ENCODE measurements at regions not wholly inside any gene's neighbourhood (a gene's known extent, or its start where the extent isn't known, plus 50 kb on each side); places are given as distances from the start of the nearest gene placed in this dataset.
A peak's percentile ranks its signal among the peaks of the same experiment; 100 is the strongest.

- no peak for DNase-seq (ENCODE audit: low read depth in 4 of 4, low spot score in 3 of 4)
These were observed 203.0 kb upstream of the CD96 start for GRCh38 chr3:111339017-111339416.

GRCh38 chr3:111351334-111351733, 190.7 kb upstream of the CD96 start:
- DNase-seq (ENCODE audit: low read depth in 4 of 4, low spot score in 3 of 4) = no peak

GRCh38 chr3:111352585-111352984, 189.4 kb upstream of the CD96 start:
- DNase-seq (ENCODE audit: low read depth in 4 of 4, low spot score in 3 of 4) = no peak

GRCh38 chr3:111359261-111360030, 182.6 kb upstream of the CD96 start:
- DNase-seq (ENCODE audit: low read depth in 4 of 4, low spot score in 3 of 4) = no peak

- DNase-seq (ENCODE audit: low read depth in 4 of 4, low spot score in 3 of 4) = peak in 3 of 4 donors; percentile 6 to 41 (median 18)
These were observed 179.5 kb upstream of the CD96 start for GRCh38 chr3:111362381-111363009.

GRCh38 chr3:111366515-111366914, 175.5 kb upstream of the CD96 start:
- no peak for DNase-seq (ENCODE audit: low read depth in 4 of 4, low spot score in 3 of 4)

GRCh38 chr3:111368056-111368455, 173.9 kb upstream of the CD96 start:
- no peak for DNase-seq (ENCODE audit: low read depth in 4 of 4, low spot score in 3 of 4)

- no peak for DNase-seq (ENCODE audit: low read depth in 4 of 4, low spot score in 3 of 4)
These were observed 172.0 kb upstream of the CD96 start for GRCh38 chr3:111369958-111370357.

GRCh38 chr3:111373239-111373638, 168.8 kb upstream of the CD96 start:
- DNase-seq (ENCODE audit: low read depth in 4 of 4, low spot score in 3 of 4) = no peak

GRCh38 chr3:111373861-111374260, 168.1 kb upstream of the CD96 start:
- DNase-seq (ENCODE audit: low read depth in 4 of 4, low spot score in 3 of 4) = no peak

- no peak for DNase-seq (ENCODE audit: low read depth in 4 of 4, low spot score in 3 of 4)
These were observed 156.0 kb upstream of the CD96 start for GRCh38 chr3:111385971-111386495.

- no peak for DNase-seq (ENCODE audit: low read depth in 4 of 4, low spot score in 3 of 4)
These were observed 149.1 kb upstream of the CD96 start for GRCh38 chr3:111392894-111393398.

GRCh38 chr3:111412656-111413055, 129.3 kb upstream of the CD96 start:
- DNase-seq (ENCODE audit: low read depth in 4 of 4, low spot score in 3 of 4) = no peak

- no peak for DNase-seq (ENCODE audit: low read depth in 4 of 4, low spot score in 3 of 4)
These were observed 127.5 kb upstream of the CD96 start for GRCh38 chr3:111414531-111414930.

GRCh38 chr3:111415018-111415417, 127.0 kb upstream of the CD96 start:
- no peak for DNase-seq (ENCODE audit: low read depth in 4 of 4, low spot score in 3 of 4)

GRCh38 chr3:111418391-111418790, 123.6 kb upstream of the CD96 start:
- no peak for DNase-seq (ENCODE audit: low read depth in 4 of 4, low spot score in 3 of 4)

GRCh38 chr3:111428301-111428700, 113.7 kb upstream of the CD96 start:
- DNase-seq (ENCODE audit: low read depth in 4 of 4, low spot score in 3 of 4) = no peak

GRCh38 chr3:111434941-111435622, 106.9 kb upstream of the CD96 start:
- DNase-seq (ENCODE audit: low read depth in 4 of 4, low spot score in 3 of 4) = no peak

GRCh38 chr3:111438283-111438682, 103.7 kb upstream of the CD96 start:
- no peak for DNase-seq (ENCODE audit: low read depth in 4 of 4, low spot score in 3 of 4)

GRCh38 chr3:111454551-111454950, 87.4 kb upstream of the CD96 start:
- no peak for DNase-seq (ENCODE audit: low read depth in 4 of 4, low spot score in 3 of 4)

- no peak for DNase-seq (ENCODE audit: low read depth in 4 of 4, low spot score in 3 of 4)
These were observed 76.8 kb upstream of the CD96 start for GRCh38 chr3:111465081-111465670.
